AG04449 (cell line): ENCODE measurements at regions not wholly inside any gene's neighbourhood (a gene's known extent, or its start where the extent isn't known, plus 50 kb on each side); places are given as distances from the start of the nearest gene placed in this dataset.

ENCODE experiments used
- CTCF ChIA-PET: fragments of 350-600 bp; formaldehyde crosslinking; extraction: SDS; loops from one replicate; lab custom pipeline; 2021; ENCODE audit warnings: antibody characterized with exemption; lab: Yijun Ruan, JAX
- POLR2A ChIA-PET: fragments of 400-600, 350-600 bp; formaldehyde crosslinking; extraction: SDS; loops from one replicate; lab custom pipeline; 2020; ENCODE audit warnings: antibody characterized with exemption, inconsistent platforms; lab: Yijun Ruan, JAX
- DNase-seq: peaks from one replicate; pipeline ENCODE4 v3.0.0-alpha.2; 2010; ENCODE audit warnings: low read depth, low spot score
- H3K4me3 ChIP-seq: 2 replicates; pipeline ENCODE4 v1.5.1; 2011; ENCODE audit warnings: low read depth, mild to moderate bottlenecking, control low read depth, low read length
- TF ChIP-seq, protein P1 (sequence below): IDR thresholded peaks from one replicate; pipeline ENCODE4 v1.5.1; 2011; ENCODE audit warnings: mild to moderate bottlenecking, moderate library complexity, low read length, control low read depth, inconsistent platforms; ENCODE audit not compliant: insufficient read depth; ENCODE audit errors: missing control alignments

DNA sequence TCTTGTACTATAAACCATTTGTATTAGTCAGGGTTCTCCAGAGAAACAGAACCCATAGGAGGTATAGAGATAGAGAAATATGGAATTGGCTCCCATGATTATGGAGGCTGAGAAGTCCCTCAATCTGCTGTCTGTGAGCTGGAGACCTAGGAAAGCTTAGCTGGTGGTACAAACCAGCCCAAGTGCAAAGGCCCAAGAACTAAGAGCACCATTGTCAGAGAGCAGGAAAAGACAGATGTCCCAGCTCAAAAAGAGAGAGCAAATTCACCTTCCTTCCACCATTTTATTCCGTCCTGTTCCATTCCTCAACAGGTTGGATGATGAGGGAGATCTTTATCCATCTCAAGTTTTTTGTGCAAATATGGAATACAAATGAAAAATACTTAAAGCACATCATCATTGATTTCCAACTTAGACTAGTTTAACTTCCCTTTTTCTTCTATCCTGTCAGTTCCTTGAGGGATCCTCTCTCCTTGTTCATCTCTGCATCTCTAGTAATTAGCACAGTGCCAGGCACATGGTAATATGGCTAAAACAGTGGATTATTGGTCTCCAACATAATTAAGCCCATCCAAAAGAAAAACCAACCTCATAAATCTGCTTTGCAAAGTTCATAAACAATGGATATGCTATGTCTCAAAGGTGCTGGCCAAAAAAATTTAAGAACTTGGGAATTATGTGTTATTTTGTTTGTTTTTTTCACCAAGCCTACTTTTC lies 83.1 kb upstream of the PIK3CG start:
- ChIA-PET CTCF (interaction anchor here (0.6 kb wide), 1 partner anchor 8 kb away, joined by 3 read pairs; no protein-coding TSS in a partner anchor), POLR2A (no interaction called here)
- DNase-seq, result no peak
- TF ChIP-seq, protein P1, sequence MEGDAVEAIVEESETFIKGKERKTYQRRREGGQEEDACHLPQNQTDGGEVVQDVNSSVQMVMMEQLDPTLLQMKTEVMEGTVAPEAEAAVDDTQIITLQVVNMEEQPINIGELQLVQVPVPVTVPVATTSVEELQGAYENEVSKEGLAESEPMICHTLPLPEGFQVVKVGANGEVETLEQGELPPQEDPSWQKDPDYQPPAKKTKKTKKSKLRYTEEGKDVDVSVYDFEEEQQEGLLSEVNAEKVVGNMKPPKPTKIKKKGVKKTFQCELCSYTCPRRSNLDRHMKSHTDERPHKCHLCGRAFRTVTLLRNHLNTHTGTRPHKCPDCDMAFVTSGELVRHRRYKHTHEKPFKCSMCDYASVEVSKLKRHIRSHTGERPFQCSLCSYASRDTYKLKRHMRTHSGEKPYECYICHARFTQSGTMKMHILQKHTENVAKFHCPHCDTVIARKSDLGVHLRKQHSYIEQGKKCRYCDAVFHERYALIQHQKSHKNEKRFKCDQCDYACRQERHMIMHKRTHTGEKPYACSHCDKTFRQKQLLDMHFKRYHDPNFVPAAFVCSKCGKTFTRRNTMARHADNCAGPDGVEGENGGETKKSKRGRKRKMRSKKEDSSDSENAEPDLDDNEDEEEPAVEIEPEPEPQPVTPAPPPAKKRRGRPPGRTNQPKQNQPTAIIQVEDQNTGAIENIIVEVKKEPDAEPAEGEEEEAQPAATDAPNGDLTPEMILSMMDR, result no peak
- H3K4me3 ChIP-seq, result no peak overlapping the region

DNA sequence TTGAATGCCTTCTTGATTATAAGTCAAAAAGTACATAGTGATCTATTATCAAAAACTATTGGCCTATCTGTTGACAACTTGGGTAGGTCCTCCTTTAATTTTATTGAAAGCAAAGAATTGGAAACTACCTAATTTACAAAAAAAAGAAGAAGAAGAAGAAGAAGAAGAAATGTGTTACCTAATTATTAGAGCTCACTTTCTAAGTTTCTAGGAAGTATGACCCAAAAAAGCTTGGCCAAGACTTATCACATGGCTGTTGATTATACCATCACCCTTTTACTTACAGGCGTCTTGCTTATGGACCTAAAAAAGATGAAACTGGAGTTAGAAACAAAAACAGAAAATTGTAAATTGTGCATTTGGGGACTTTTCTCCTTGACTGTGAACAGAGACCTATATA lies 81.8 kb upstream of the PIK3CG start:
- CTCF ChIA-PET, result no interaction called here
- POLR2A ChIA-PET, result no interaction called here
- DNase-seq, result no peak
- TF ChIP-seq, protein P1, result no peak
- H3K4me3 ChIP-seq, result no peak overlapping the region

DNA sequence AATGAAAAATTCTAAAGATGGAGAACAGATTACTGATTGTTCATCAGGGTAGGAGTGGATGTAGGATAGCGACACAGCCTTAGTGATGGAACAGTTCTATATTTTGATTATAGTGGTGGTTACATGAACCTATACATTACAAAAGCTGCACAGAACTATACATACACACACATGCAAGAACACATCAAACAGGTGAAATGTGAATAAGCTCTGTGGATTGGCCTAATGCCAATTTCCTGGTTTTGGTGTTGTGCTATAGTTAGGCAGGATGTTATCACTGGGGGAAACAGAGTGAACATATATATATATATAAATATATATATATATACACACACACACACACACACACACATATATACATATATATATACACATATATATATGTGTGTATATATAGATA lies 76.4 kb upstream of the PIK3CG start:
- TF ChIP-seq, protein P1, result no peak
- H3K4me3 ChIP-seq, result no peak overlapping the region
- ChIA-PET CTCF (interaction anchor here (1.4 to 1.9 kb wide), 2 partner anchors 14 to 362 kb away, joined by 3 to 15 read pairs; no protein-coding TSS in a partner anchor), POLR2A (no interaction called here)
- DNase-seq, result no peak

DNA sequence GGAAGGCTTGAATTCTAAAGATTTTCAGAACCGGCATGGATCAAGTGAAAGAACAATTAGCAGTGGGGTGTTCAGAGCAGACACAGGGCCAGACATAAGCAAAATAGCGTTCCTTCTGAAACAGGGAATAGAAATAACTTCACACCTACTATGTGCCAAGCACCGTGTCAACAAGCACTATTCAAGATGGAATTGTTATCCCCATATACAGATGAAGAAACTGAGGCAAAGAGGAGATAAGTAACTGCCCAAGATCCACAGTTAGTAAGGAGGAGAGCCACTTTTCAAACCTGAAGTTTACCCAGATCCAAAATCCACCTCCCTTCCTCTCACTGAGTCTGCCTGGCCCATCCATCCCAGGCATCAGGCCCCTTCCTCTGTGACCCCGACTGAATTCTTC lies 73.6 kb upstream of the PIK3CG start:
- DNase-seq, result no peak
- TF ChIP-seq, protein P1, result no peak
- POLR2A ChIA-PET, result no interaction called here
- CTCF ChIA-PET, result no interaction called here
- no peak overlapping the region for H3K4me3 ChIP-seq

DNA sequence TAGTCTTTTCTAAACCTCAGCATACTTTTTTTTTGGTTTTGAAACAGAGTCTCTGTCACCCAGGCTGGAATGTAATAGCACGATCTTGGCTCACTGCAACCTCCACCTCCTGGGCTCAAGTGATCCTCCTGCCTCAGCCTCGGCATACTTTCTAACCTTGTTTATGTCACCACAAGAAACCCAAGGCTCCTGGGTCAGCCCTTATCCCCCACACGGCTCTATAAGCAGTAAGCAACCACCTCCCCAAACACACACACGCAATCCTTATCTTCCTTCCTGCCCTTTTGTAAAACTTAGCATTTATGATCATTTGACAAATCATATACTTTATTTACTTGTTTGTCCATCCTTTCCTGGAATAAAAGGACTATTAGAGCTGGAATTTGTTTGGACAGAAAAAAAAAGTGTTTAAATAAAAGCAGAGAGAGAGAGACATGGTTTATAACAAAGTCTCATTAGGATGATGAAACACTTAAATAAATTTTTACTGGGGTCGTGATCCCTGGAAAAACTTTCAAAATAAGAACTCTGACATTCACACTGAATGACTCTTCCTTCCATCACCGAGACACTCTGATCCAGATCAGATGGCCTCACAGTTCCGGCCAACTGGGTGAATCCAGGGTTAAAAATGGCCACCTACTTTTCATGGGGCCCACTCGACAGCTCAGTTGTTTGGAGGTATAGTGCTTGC lies 72.7 kb upstream of the PIK3CG start:
- TF ChIP-seq, protein P1, result no peak
- no peak overlapping the region for H3K4me3 ChIP-seq
- ChIA-PET POLR2A (no interaction called here), CTCF (interaction anchor here (0.8 to 6.6 kb wide), 15 partner anchors 8 to 388 kb away, joined by 3 to 113 read pairs (median 4); no protein-coding TSS in a partner anchor)
- no peak for DNase-seq
